Transverse colon (tissue), 4 donors: ENCODE measurements at regions not wholly inside any gene's neighbourhood (a gene's known extent, or its start where the extent isn't known, plus 50 kb on each side); places are given as distances from the start of the nearest gene placed in this dataset.

ENCODE experiments used
- EP300 ChIP-seq: sonication (generic); formaldehyde crosslinking; IDR thresholded peaks from one replicate; pipeline ENCODE4 v1.6.1; 2017; ENCODE audit warnings: antibody characterized with exemption, low read depth
- POLR2A ChIP-seq: fragments of 450-650 bp; IDR thresholded peaks from one replicate; pipeline ENCODE4 v1.6.1; 2016; ENCODE audit warnings: antibody characterized with exemption, mild to moderate bottlenecking, moderate library complexity
- POLR2AphosphoS5 ChIP-seq, 3 donors: sonication (generic); formaldehyde crosslinking; IDR thresholded peaks; one replicate each; pipeline ENCODE4 v1.6.1; 2016; ENCODE audit warnings: antibody characterized with exemption in 3 of 3
- TF ChIP-seq, protein P1 (sequence below), 5 experiments: fragments of 200-600 bp in 3 of 5; fragments of 450-650 bp in 2 of 5; sonication (generic) in 3 of 5; IDR thresholded peaks; 1 replicate in 2 of 5; 2 replicates in 3 of 5; pipeline ENCODE4 v1.5.1; 2016 to 2017; ENCODE audit warnings: antibody characterized with exemption in 5 of 5, inconsistent platforms in 3 of 5, mild to moderate bottlenecking in 2 of 5, moderate library complexity in 1 of 5

DNA sequence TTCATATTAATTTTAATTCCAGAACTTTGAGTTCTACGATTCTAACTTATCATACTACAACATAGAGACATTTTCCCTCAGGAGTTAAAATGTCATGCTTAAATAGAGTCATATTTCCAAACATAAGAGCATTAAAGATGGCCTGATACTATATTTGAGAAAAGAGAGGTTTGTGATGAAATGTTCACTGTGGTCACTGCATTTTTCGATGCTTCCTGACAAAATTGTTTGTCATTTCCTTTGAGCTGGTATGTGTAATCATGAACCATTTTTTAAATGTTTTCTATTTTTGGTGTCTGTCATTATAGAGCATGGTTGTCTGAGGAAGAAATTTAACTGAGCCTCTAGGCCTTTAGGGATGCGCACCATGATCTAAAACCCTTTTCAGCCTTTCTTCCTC lies 721.4 kb upstream of the NR2F2 start:
- TF ChIP-seq, protein P1, sequence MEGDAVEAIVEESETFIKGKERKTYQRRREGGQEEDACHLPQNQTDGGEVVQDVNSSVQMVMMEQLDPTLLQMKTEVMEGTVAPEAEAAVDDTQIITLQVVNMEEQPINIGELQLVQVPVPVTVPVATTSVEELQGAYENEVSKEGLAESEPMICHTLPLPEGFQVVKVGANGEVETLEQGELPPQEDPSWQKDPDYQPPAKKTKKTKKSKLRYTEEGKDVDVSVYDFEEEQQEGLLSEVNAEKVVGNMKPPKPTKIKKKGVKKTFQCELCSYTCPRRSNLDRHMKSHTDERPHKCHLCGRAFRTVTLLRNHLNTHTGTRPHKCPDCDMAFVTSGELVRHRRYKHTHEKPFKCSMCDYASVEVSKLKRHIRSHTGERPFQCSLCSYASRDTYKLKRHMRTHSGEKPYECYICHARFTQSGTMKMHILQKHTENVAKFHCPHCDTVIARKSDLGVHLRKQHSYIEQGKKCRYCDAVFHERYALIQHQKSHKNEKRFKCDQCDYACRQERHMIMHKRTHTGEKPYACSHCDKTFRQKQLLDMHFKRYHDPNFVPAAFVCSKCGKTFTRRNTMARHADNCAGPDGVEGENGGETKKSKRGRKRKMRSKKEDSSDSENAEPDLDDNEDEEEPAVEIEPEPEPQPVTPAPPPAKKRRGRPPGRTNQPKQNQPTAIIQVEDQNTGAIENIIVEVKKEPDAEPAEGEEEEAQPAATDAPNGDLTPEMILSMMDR (IDR thresholded peaks at IDR 0.05), result no peak
- no peak for TF ChIP-seq POLR2AphosphoS5 (IDR thresholded peaks at IDR 0.05)
- no peak for TF ChIP-seq POLR2A
- TF ChIP-seq EP300, result no peak
